Neural progenitor cell (in vitro differentiated cells): ENCODE measurements at regions not wholly inside any gene's neighbourhood (a gene's known extent, or its start where the extent isn't known, plus 50 kb on each side); places are given as distances from the start of the nearest gene placed in this dataset.

Source experiments
- DNase-seq: peaks from one replicate; pipeline ENCODE4 v3.0.0-alpha.2; 2016; ENCODE audit warnings: low spot score
- H2AFZ ChIP-seq: fragments of 200-600 bp; sonication (generic); replicated peaks from 2 replicates; pipeline ENCODE4 v1.6.1; 2016; ENCODE audit warnings: antibody characterized with exemption
- H3F3A ChIP-seq: fragments of 200-600 bp; sonication (generic); 2 replicates; pipeline ENCODE4 v1.6.1; 2016; ENCODE audit warnings: antibody characterized with exemption, low read depth
- H3K27ac ChIP-seq: fragments of 200-600 bp; sonication (generic); 2 replicates; pipeline ENCODE4 v1.5.1; 2016; ENCODE audit warnings: mild to moderate bottlenecking
- H3K27me3 ChIP-seq: fragments of 200-600 bp; sonication (generic); 2 replicates; pipeline ENCODE4 v1.6.1; 2016; ENCODE audit warnings: mild to moderate bottlenecking, moderate library complexity
- H3K36me3 ChIP-seq: fragments of 200-600 bp; sonication (generic); 2 replicates; pipeline ENCODE4 v1.5.1; 2016
- H3K4me1 ChIP-seq: fragments of 200-600 bp; sonication (generic); 2 replicates; pipeline ENCODE4 v1.6.1; 2016; ENCODE audit warnings: mixed run types
- H3K4me2 ChIP-seq: fragments of 200-600 bp; sonication (generic); 2 replicates; pipeline ENCODE4 v1.6.1; 2016
- H3K4me3 ChIP-seq: fragments of 200-600 bp; sonication (generic); 2 replicates; pipeline ENCODE4 v1.5.1; 2016
- H3K79me2 ChIP-seq: fragments of 200-600 bp; sonication (generic); 2 replicates; pipeline ENCODE4 v1.6.1; 2016; ENCODE audit warnings: low read depth
- H3K9ac ChIP-seq: fragments of 200-600 bp; sonication (generic); 2 replicates; pipeline ENCODE4 v1.6.1; 2016
- H3K9me3 ChIP-seq: fragments of 200-600 bp; sonication (generic); 2 replicates; pipeline ENCODE4 v1.5.1; 2016; ENCODE audit warnings: low read depth
- H4K20me1 ChIP-seq: fragments of 200-600 bp; sonication (generic); 2 replicates; pipeline ENCODE4 v1.6.1; 2016; ENCODE audit warnings: low read depth
- H3K27ac Mint-ChIP-seq: 3 replicates; pipeline ENCODE4 v1.8.0; 2021; ENCODE audit warnings: mixed read lengths
- H3K27me3 Mint-ChIP-seq: 2 replicates; pipeline ENCODE4 v1.8.0; 2022; ENCODE audit warnings: low read depth, mild to moderate bottlenecking, inconsistent platforms, moderate library complexity, mixed read lengths; ENCODE audit not compliant: insufficient read depth
- H3K36me3 Mint-ChIP-seq: 3 replicates; pipeline ENCODE4 v1.8.0; 2021; ENCODE audit warnings: mixed read lengths
- H3K4me1 Mint-ChIP-seq: 3 replicates; pipeline ENCODE4 v1.8.0; 2021; ENCODE audit warnings: mixed read lengths
- H3K4me3 Mint-ChIP-seq: 3 replicates; pipeline ENCODE4 v1.8.0; 2021; ENCODE audit warnings: mild to moderate bottlenecking, moderate library complexity, mixed read lengths
- H3K9me3 Mint-ChIP-seq: 3 replicates; pipeline ENCODE4 v1.8.0; 2020; ENCODE audit warnings: mixed read lengths
- CTCF ChIP-seq: fragments of 200-600 bp; sonication (generic); IDR thresholded peaks from 2 replicates; pipeline ENCODE4 v1.5.1; 2017; ENCODE audit warnings: antibody characterized with exemption, mild to moderate bottlenecking
- EZH2 ChIP-seq: fragments of 200-600 bp; sonication (generic); IDR thresholded peaks from 2 replicates; pipeline ENCODE4 v1.6.1; 2017; ENCODE audit warnings: antibody characterized with exemption, mild to moderate bottlenecking, moderate library complexity
- EZH2phosphoT487 ChIP-seq: fragments of 200-600 bp; sonication (generic); IDR thresholded peaks from 2 replicates; pipeline ENCODE4 v1.6.1; 2017; ENCODE audit warnings: antibody characterized with exemption

DNA sequence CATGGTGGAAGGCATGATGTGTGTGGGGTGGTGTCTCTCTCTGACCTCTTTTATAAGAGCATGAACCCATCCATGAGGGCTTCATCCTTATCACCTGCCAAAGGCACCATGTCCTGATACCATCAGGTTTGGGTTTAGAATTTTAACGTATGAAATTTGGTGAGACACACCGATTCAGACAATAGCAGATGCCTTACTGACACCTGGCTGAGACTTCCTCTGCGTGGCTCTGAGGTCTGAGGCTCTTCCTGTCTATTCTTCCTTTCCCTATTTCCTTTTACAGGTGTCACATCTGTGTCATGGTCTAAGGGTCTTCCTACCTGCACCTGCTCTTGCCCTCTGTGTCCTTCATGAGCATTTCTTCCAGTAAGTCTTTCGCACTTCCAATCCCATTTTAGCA is 320.7 kb upstream of the CLNK start:
- Mint-ChIP-seq H3K27ac (no peak overlapping the region), H3K4me1 (no peaks in the 10 kb centered on the region), H3K4me3 (no peak overlapping the region), H3K9me3 (peaks cover 6% of the 10 kb centered on the region), H3K27me3 (peaks cover 3% of the 10 kb centered on the region), H3K36me3 (no peaks in the 10 kb centered on the region)
- no peaks in the 10 kb centered on the region for H3K36me3 ChIP-seq
- no peak overlapping the region for H3K4me3 ChIP-seq
- no peak overlapping the region for H3K27ac ChIP-seq
- no peaks in the 10 kb centered on the region for H3F3A ChIP-seq
- H4K20me1 ChIP-seq: no peaks in the 10 kb centered on the region
- H3K4me1 ChIP-seq: no peaks in the 10 kb centered on the region
- H3K4me2 ChIP-seq: no peak overlapping the region
- no peaks in the 10 kb centered on the region for H3K9me3 ChIP-seq
- no peak overlapping the region for H3K9ac ChIP-seq
- no peak for DNase-seq
- no peak overlapping the region for H2AFZ ChIP-seq
- no peaks in the 10 kb centered on the region for H3K27me3 ChIP-seq
- TF ChIP-seq CTCF (no peak), EZH2 (no peak), EZH2phosphoT487 (no peak)
- H3K79me2 ChIP-seq: no peaks in the 10 kb centered on the region

GRCh38 chr4:11004818-11005217 is 320.2 kb upstream of the CLNK start:
- Histone ChIP-seq H3K4me3 (no peak overlapping the region), H3K4me2 (no peak overlapping the region), H3K9me3 (no peaks in the 10 kb centered on the region), H3K27ac (no peak overlapping the region), H3K9ac (no peak overlapping the region), H2AFZ (no peak overlapping the region), H3F3A (no peaks in the 10 kb centered on the region), H3K79me2 (no peaks in the 10 kb centered on the region), H3K27me3 (no peaks in the 10 kb centered on the region), H4K20me1 (no peaks in the 10 kb centered on the region), H3K36me3 (no peaks in the 10 kb centered on the region), H3K4me1 (no peaks in the 10 kb centered on the region)
- Mint-ChIP-seq H3K27me3 (peaks cover 3% of the 10 kb centered on the region), H3K36me3 (no peaks in the 10 kb centered on the region), H3K4me3 (no peak overlapping the region), H3K9me3 (peaks cover 6% of the 10 kb centered on the region), H3K4me1 (peaks cover 2% of the 10 kb centered on the region), H3K27ac (no peak overlapping the region)
- TF ChIP-seq EZH2 (no peak), EZH2phosphoT487 (no peak)
- no peak for DNase-seq

- Mint-ChIP-seq H3K9me3 (peaks cover 4% of the 10 kb centered on the region), H3K4me1 (peaks cover 5% of the 10 kb centered on the region), H3K36me3 (no peaks in the 10 kb centered on the region), H3K27me3 (no peaks in the 10 kb centered on the region), H3K27ac (no peak overlapping the region), H3K4me3 (no peak overlapping the region)
- H3K36me3 ChIP-seq: no peaks in the 10 kb centered on the region
- DNase-seq: no peak
- no peak overlapping the region for H3K27ac ChIP-seq
- H2AFZ ChIP-seq: no peak overlapping the region
- no peak overlapping the region for H3K4me2 ChIP-seq
- no peak overlapping the region for H3K4me3 ChIP-seq
- no peaks in the 10 kb centered on the region for H3K4me1 ChIP-seq
- H4K20me1 ChIP-seq: no peaks in the 10 kb centered on the region
- H3F3A ChIP-seq: no peaks in the 10 kb centered on the region
- TF ChIP-seq EZH2phosphoT487 (no peak), EZH2 (no peak), CTCF (no peak)
- no peaks in the 10 kb centered on the region for H3K27me3 ChIP-seq
- no peaks in the 10 kb centered on the region for H3K9me3 ChIP-seq
- no peak overlapping the region for H3K9ac ChIP-seq
- no peaks in the 10 kb centered on the region for H3K79me2 ChIP-seq
Observed at GRCh38 chr4:11002961-11003360, 318.4 kb upstream of the CLNK start.

- Mint-ChIP-seq H3K36me3 (no peaks in the 10 kb centered on the region), H3K4me3 (no peak overlapping the region), H3K27me3 (no peaks in the 10 kb centered on the region), H3K4me1 (peaks cover 5% of the 10 kb centered on the region), H3K27ac (no peak overlapping the region), H3K9me3 (peaks cover 1% of the 10 kb centered on the region)
- no peak for DNase-seq
- Histone ChIP-seq H3K9me3 (no peaks in the 10 kb centered on the region), H2AFZ (no peak overlapping the region), H3K9ac (no peak overlapping the region), H3K4me1 (no peaks in the 10 kb centered on the region), H3K36me3 (no peaks in the 10 kb centered on the region), H3K27me3 (no peaks in the 10 kb centered on the region), H3K4me3 (no peak overlapping the region), H4K20me1 (no peaks in the 10 kb centered on the region), H3F3A (no peaks in the 10 kb centered on the region), H3K79me2 (no peaks in the 10 kb centered on the region), H3K4me2 (no peak overlapping the region), H3K27ac (no peak overlapping the region)
- TF ChIP-seq CTCF: no peak
- no peak for TF ChIP-seq EZH2
- no peak for TF ChIP-seq EZH2phosphoT487
Observed at GRCh38 chr4:10998846-10999245, 314.3 kb upstream of the CLNK start.
